ENCODE measurements at regions not wholly inside any gene's neighbourhood (a gene's known extent, or its start where the extent isn't known, plus 50 kb on each side); places are given as distances from the start of the nearest gene placed in this dataset.

- no peaks in the 10 kb centered on the region for H3K9me3 ChIP-seq (ENCODE audit: control insufficient read depth, low read depth, low read length)
- FAIRE-seq, result peak; percentile 79
Measured at GRCh38 chr5:58330781-58331180, 129.1 kb downstream of the PLK2 start.

GRCh38 chr5:58327289-58327688 is 132.6 kb downstream of the PLK2 start:
- H3K4me2 ChIP-seq (ENCODE audit: control insufficient read depth, extremely low read depth, insufficient read depth, low read depth, low read length), result no peak overlapping the region
- DNase-seq (ENCODE audit: low read depth, low spot score) (no peak), FAIRE-seq (no peak)
- no peak overlapping the region for H2AFZ ChIP-seq (ENCODE audit: control insufficient read depth, low read length)
- H3K79me2 ChIP-seq (ENCODE audit: control insufficient read depth, insufficient read depth, low read length), result no peaks in the 10 kb centered on the region
- no peaks in the 10 kb centered on the region for H3K27me3 ChIP-seq (ENCODE audit: control insufficient read depth, extremely low read depth, insufficient read depth, low read length)
- TF ChIP-seq EZH2 (IDR thresholded peaks at IDR 0.05; ENCODE audit: low read length) (no peak), CTCF (optimal IDR thresholded peaks at IDR 0.05 in 1 of 3, IDR thresholded peaks at IDR 0.05 in 1 of 3, conservative IDR thresholded peaks at IDR 0.05 in 1 of 3; ENCODE audit: extremely low read depth in 1 of 3, insufficient read depth in 2 of 3, low read length in 3 of 3) (no peak)
- no peak overlapping the region for H3K27ac ChIP-seq (ENCODE audit: control insufficient read depth, insufficient read depth, low read length)
- no peaks in the 10 kb centered on the region for H4K20me1 ChIP-seq (ENCODE audit: control insufficient read depth, extremely low read depth, insufficient read depth, low read length)
- peaks cover 10% of the 10 kb centered on the region for H3K4me1 ChIP-seq (ENCODE audit: control insufficient read depth, extremely low read depth, insufficient read depth, low read length)
- no peak overlapping the region for H3K4me3 ChIP-seq (ENCODE audit: control insufficient read depth in 2 of 3, extremely low read depth in 1 of 3, insufficient read depth in 2 of 3, low read depth in 1 of 3, low read length in 3 of 3)
- H3K9ac ChIP-seq (ENCODE audit: control insufficient read depth, extremely low read depth, insufficient read depth, low read length), result no peak overlapping the region
- H3K9me1 ChIP-seq (ENCODE audit: control insufficient read depth, extremely low read depth, insufficient read depth, low read length), result no peaks in the 10 kb centered on the region
- dilution Hi-C loops (cut with MboI; ENCODE audit: extremely low pct_ligation_motif_present, low sequenced_read_pairs), result no loop called here
- no peaks in the 10 kb centered on the region for H3K36me3 ChIP-seq (ENCODE audit: control insufficient read depth in 2 of 2, extremely low read depth in 1 of 2, insufficient read depth in 2 of 2, low read length in 2 of 2)
- no peaks in the 10 kb centered on the region for H3K9me3 ChIP-seq (ENCODE audit: control insufficient read depth, low read depth, low read length)

More at GRCh38 chr5:58330781-58331180, 129.1 kb downstream of the PLK2 start:
- dilution Hi-C loops (cut with MboI; ENCODE audit: extremely low pct_ligation_motif_present, low sequenced_read_pairs), result no loop called here
- H3K36me3 ChIP-seq (ENCODE audit: control insufficient read depth in 2 of 2, extremely low read depth in 1 of 2, insufficient read depth in 2 of 2, low read length in 2 of 2), result no peaks in the 10 kb centered on the region
- no peaks in the 10 kb centered on the region for H3K79me2 ChIP-seq (ENCODE audit: control insufficient read depth, insufficient read depth, low read length)
- no peaks in the 10 kb centered on the region for H4K20me1 ChIP-seq (ENCODE audit: control insufficient read depth, extremely low read depth, insufficient read depth, low read length)
- H3K4me3 ChIP-seq (ENCODE audit: control insufficient read depth in 2 of 3, extremely low read depth in 1 of 3, insufficient read depth in 2 of 3, low read depth in 1 of 3, low read length in 3 of 3), result no peak overlapping the region
- no peaks in the 10 kb centered on the region for H3K9me1 ChIP-seq (ENCODE audit: control insufficient read depth, extremely low read depth, insufficient read depth, low read length)
- TF ChIP-seq EZH2 (IDR thresholded peaks at IDR 0.05; ENCODE audit: low read length) (no peak), CTCF (optimal IDR thresholded peaks at IDR 0.05 in 1 of 3, IDR thresholded peaks at IDR 0.05 in 1 of 3, conservative IDR thresholded peaks at IDR 0.05 in 1 of 3; ENCODE audit: extremely low read depth in 1 of 3, insufficient read depth in 2 of 3, low read length in 3 of 3) (no peak)
- peaks cover 10% of the 10 kb centered on the region for H3K4me1 ChIP-seq (ENCODE audit: control insufficient read depth, extremely low read depth, insufficient read depth, low read length)
- H2AFZ ChIP-seq (ENCODE audit: control insufficient read depth, low read length), result no peak overlapping the region
- peak overlapping the region; percentile 52 for H3K4me2 ChIP-seq (ENCODE audit: control insufficient read depth, extremely low read depth, insufficient read depth, low read depth, low read length)
- peak overlapping the region; percentile 32 for H3K9ac ChIP-seq (ENCODE audit: control insufficient read depth, extremely low read depth, insufficient read depth, low read length)
- H3K27ac ChIP-seq (ENCODE audit: control insufficient read depth, insufficient read depth, low read length), result peak overlapping the region; percentile 45
- peak; percentile 17 for DNase-seq (ENCODE audit: low read depth, low spot score)
- no peaks in the 10 kb centered on the region for H3K27me3 ChIP-seq (ENCODE audit: control insufficient read depth, extremely low read depth, insufficient read depth, low read length)
